Limb (tissue), 2 donors: ENCODE measurements at regions not wholly inside any gene's neighbourhood (a gene's known extent, or its start where the extent isn't known, plus 50 kb on each side); places are given as distances from the start of the nearest gene placed in this dataset.

Experiments used
- DNase-seq, 2 donors: peaks; one replicate each; pipeline ENCODE4 v3.0.0-alpha.2; 2016; ENCODE audit errors: extremely low spot score in 2 of 2

GRCh38 chrY:11293392-11293791 is 1407.6 kb upstream of the USP9Y start:
- no peak for DNase-seq

GRCh38 chrY:11334151-11334550 is 1366.9 kb upstream of the USP9Y start:
- peak; percentile 0 to 27 for DNase-seq
